ENCODE measurements at regions not wholly inside any gene's neighbourhood (a gene's known extent, or its start where the extent isn't known, plus 50 kb on each side); places are given as distances from the start of the nearest gene placed in this dataset.

- Histone ChIP-seq H3K27ac (ENCODE audit: insufficient read depth, low read length) (no peak overlapping the region), H3K9me3 (ENCODE audit: control insufficient read depth, insufficient read depth, low read depth, low read length) (no peaks in the 10 kb centered on the region), H4K20me1 (ENCODE audit: control insufficient read depth, extremely low read depth, insufficient read depth, low read length) (no peaks in the 10 kb centered on the region), H3K9ac (ENCODE audit: insufficient read depth, low read length) (no peak overlapping the region), H2AFZ (ENCODE audit: low read length) (no peak overlapping the region), H3K4me2 (ENCODE audit: extremely low read depth, insufficient read depth, low read length) (no peak overlapping the region), H3K79me2 (ENCODE audit: control insufficient read depth, insufficient read depth, low read length) (no peaks in the 10 kb centered on the region), H3K4me1 (ENCODE audit: control insufficient read depth, extremely low read depth, insufficient read depth, low read length) (no peaks in the 10 kb centered on the region), H3K36me3 (ENCODE audit: control insufficient read depth, insufficient read depth, low read length) (no peaks in the 10 kb centered on the region), H3K4me3 (replicated peaks in 1 of 4; ENCODE audit: control extremely low read depth in 1 of 4, insufficient read depth in 1 of 4, low read depth in 3 of 4, low read length in 4 of 4) (no peak overlapping the region), H3K27me3 (ENCODE audit: control insufficient read depth, insufficient read depth, low read length) (peaks cover 10% of the 10 kb centered on the region)
- peak; percentile 10 to 18 for DNase-seq (ENCODE audit: low read depth in 2 of 2)
- TF ChIP-seq CTCF (conservative IDR thresholded peaks at IDR 0.05 in 1 of 2, IDR thresholded peaks at IDR 0.05 in 1 of 2; ENCODE audit: low read depth in 1 of 2, low read length in 2 of 2): peak in 1 of 2 donors; percentile 29
- no peak for TF ChIP-seq EZH2 (IDR thresholded peaks at IDR 0.05; ENCODE audit: low read length, missing control alignments)
Measured at GRCh38 chr9:107141967-107142366, 141.1 kb upstream of the RAD23B start.

- Histone ChIP-seq H3K4me3 (replicated peaks in 1 of 4; ENCODE audit: control extremely low read depth in 1 of 4, insufficient read depth in 1 of 4, low read depth in 3 of 4, low read length in 4 of 4) (no peak overlapping the region), H3K27me3 (ENCODE audit: control insufficient read depth, insufficient read depth, low read length) (peaks cover 11% of the 10 kb centered on the region), H4K20me1 (ENCODE audit: control insufficient read depth, extremely low read depth, insufficient read depth, low read length) (no peaks in the 10 kb centered on the region), H3K27ac (ENCODE audit: insufficient read depth, low read length) (no peak overlapping the region), H3K9ac (ENCODE audit: insufficient read depth, low read length) (no peak overlapping the region), H3K79me2 (ENCODE audit: control insufficient read depth, insufficient read depth, low read length) (no peaks in the 10 kb centered on the region), H3K4me2 (ENCODE audit: extremely low read depth, insufficient read depth, low read length) (no peak overlapping the region), H3K9me3 (ENCODE audit: control insufficient read depth, insufficient read depth, low read depth, low read length) (no peaks in the 10 kb centered on the region), H3K36me3 (ENCODE audit: control insufficient read depth, insufficient read depth, low read length) (no peaks in the 10 kb centered on the region), H2AFZ (ENCODE audit: low read length) (no peak overlapping the region), H3K4me1 (ENCODE audit: control insufficient read depth, extremely low read depth, insufficient read depth, low read length) (no peaks in the 10 kb centered on the region)
- no peak for TF ChIP-seq CTCF (conservative IDR thresholded peaks at IDR 0.05 in 1 of 2, IDR thresholded peaks at IDR 0.05 in 1 of 2; ENCODE audit: low read depth in 1 of 2, low read length in 2 of 2)
- TF ChIP-seq EZH2 (IDR thresholded peaks at IDR 0.05; ENCODE audit: low read length, missing control alignments): no peak
- peak in 1 of 2 donors; percentile 2 for DNase-seq (ENCODE audit: low read depth in 2 of 2)
Measured at GRCh38 chr9:107142430-107142829, 140.6 kb upstream of the RAD23B start.

GRCh38 chr9:107142896-107143603 lies 140.0 kb upstream of the RAD23B start:
- Histone ChIP-seq H3K27me3 (ENCODE audit: control insufficient read depth, insufficient read depth, low read length) (peaks cover 11% of the 10 kb centered on the region), H3K4me3 (replicated peaks in 1 of 4; ENCODE audit: control extremely low read depth in 1 of 4, insufficient read depth in 1 of 4, low read depth in 3 of 4, low read length in 4 of 4) (no peak overlapping the region), H3K9me3 (ENCODE audit: control insufficient read depth, insufficient read depth, low read depth, low read length) (no peaks in the 10 kb centered on the region), H3K36me3 (ENCODE audit: control insufficient read depth, insufficient read depth, low read length) (no peaks in the 10 kb centered on the region), H3K27ac (ENCODE audit: insufficient read depth, low read length) (no peak overlapping the region), H3K4me2 (ENCODE audit: extremely low read depth, insufficient read depth, low read length) (no peak overlapping the region), H3K9ac (ENCODE audit: insufficient read depth, low read length) (no peak overlapping the region), H2AFZ (ENCODE audit: low read length) (no peak overlapping the region), H4K20me1 (ENCODE audit: control insufficient read depth, extremely low read depth, insufficient read depth, low read length) (no peaks in the 10 kb centered on the region), H3K4me1 (ENCODE audit: control insufficient read depth, extremely low read depth, insufficient read depth, low read length) (no peaks in the 10 kb centered on the region), H3K79me2 (ENCODE audit: control insufficient read depth, insufficient read depth, low read length) (no peaks in the 10 kb centered on the region)
- DNase-seq (ENCODE audit: low read depth in 2 of 2): peak; percentile 9 to 18
- no peak for TF ChIP-seq EZH2 (IDR thresholded peaks at IDR 0.05; ENCODE audit: low read length, missing control alignments)
- TF ChIP-seq CTCF (conservative IDR thresholded peaks at IDR 0.05 in 1 of 2, IDR thresholded peaks at IDR 0.05 in 1 of 2; ENCODE audit: low read depth in 1 of 2, low read length in 2 of 2): no peak
